Adipocyte (in vitro differentiated cells): ENCODE measurements at regions not wholly inside any gene's neighbourhood (a gene's known extent, or its start where the extent isn't known, plus 50 kb on each side); places are given as distances from the start of the nearest gene placed in this dataset.
"Not testable (repeated sequence)": the region's sequence is repeated elsewhere in the genome, so short reads cannot be mapped to it uniquely, and the experiment has no call there.

Source experiments
- DNase-seq: peaks from one replicate; pipeline ENCODE4 v3.0.0-alpha.2; 2015; ENCODE audit warnings: low read depth
- H3K27me3 ChIP-seq: replicated peaks from 2 replicates; pipeline ENCODE4 v1.7.0; 2013; ENCODE audit warnings: mild to moderate bottlenecking, low read length, moderate library complexity; ENCODE audit not compliant: control insufficient read depth, insufficient read depth
- H3K36me3 ChIP-seq: 2 replicates; pipeline ENCODE4 v1.7.0; 2013; ENCODE audit warnings: low read length, mild to moderate bottlenecking, moderate library complexity; ENCODE audit not compliant: control insufficient read depth, insufficient read depth, severe bottlenecking
- H3K4me1 ChIP-seq: 2 replicates; pipeline ENCODE4 v1.7.0; 2013; ENCODE audit warnings: mild to moderate bottlenecking, low read length, moderate library complexity; ENCODE audit not compliant: control insufficient read depth, insufficient read depth
- H3K4me3 ChIP-seq: 2 replicates; pipeline ENCODE4 v1.7.0; 2013; ENCODE audit warnings: mild to moderate bottlenecking, low read length, moderate library complexity
- H3K9ac ChIP-seq: 2 replicates; pipeline ENCODE4 v1.7.0; 2013; ENCODE audit warnings: mild to moderate bottlenecking, low read length, moderate library complexity
- H3K9me3 ChIP-seq: 2 replicates; pipeline ENCODE4 v1.7.0; 2013; ENCODE audit warnings: mild to moderate bottlenecking, low read length, moderate library complexity; ENCODE audit not compliant: control insufficient read depth

- Histone ChIP-seq H3K9me3 (no peaks in the 10 kb centered on the region), H3K4me3 (no peak overlapping the region), H3K9ac (no peak overlapping the region), H3K36me3 (no peaks in the 10 kb centered on the region), H3K4me1 (no peaks in the 10 kb centered on the region), H3K27me3 (no peaks in the 10 kb centered on the region)
- peak; percentile 44 for DNase-seq
Measured at GRCh38 chr13:30520571-30520970, 54.8 kb upstream of the HMGB1 start.

DNA sequence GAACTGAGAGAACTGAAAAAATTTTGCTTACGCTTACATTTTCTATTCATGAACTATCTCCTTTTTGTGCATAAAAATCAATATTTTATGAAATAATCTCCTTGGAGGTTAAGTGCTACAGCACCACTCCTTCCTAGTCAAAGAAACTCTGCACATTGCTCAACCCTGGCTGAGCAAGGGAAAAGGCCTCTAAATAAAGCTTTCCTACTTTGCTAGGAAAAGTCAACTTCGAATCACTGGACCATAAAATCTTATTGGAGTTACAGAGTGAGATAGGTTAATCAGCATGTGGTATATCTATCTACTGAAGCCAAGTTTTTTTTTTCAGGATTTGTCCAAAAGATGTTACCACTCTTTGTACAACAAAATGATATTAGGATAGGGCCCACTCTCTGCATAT lies 57.5 kb upstream of the HMGB1 start:
- H3K4me1 ChIP-seq = peaks cover 6% of the 10 kb centered on the region
- H3K4me3 ChIP-seq = no peak overlapping the region
- DNase-seq = no peak
- H3K27me3 ChIP-seq = no peaks in the 10 kb centered on the region
- no peaks in the 10 kb centered on the region for H3K9me3 ChIP-seq
- no peaks in the 10 kb centered on the region for H3K36me3 ChIP-seq
- no peak overlapping the region for H3K9ac ChIP-seq

DNA sequence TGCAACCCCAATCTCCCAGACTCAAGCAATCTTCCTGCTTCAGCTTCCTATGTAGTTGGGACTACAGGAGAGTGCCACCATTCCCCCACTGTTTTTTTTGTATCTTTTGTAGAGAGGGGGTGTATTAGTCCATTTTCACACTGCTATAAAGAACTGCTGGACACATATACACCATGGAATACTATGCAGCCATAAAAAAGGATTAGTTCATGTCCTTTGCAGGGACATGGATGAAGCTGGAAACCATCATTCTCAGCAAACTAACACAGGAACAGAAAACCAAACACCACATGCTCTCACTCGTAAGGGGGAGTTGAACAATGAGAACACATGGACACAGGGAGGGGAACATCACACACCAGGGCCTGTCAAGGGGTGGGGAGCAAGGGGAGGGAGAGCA lies 58.1 kb upstream of the HMGB1 start:
- not testable (repeated sequence) for H3K4me1 ChIP-seq, H3K9ac ChIP-seq, DNase-seq, H3K9me3 ChIP-seq, H3K27me3 ChIP-seq, H3K4me3 ChIP-seq, H3K36me3 ChIP-seq

DNA sequence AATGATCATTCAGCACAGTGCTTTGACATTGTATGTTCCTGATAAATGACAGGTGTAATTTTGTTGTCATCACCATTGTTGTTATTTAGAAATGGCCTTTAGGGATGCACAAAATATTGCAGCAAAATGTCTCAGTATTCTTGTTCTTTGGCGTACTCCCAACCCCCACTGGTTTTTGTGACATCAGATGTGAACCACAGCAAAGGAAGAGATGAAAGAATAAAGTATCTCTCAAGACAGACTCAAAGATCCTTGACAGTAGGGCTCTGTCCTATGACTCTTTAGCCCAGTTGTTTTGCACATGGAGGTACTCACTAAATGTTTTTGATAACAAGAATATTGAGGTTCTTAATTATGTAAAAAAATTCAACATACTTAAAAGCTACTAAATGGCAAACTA lies 59.5 kb upstream of the HMGB1 start:
- DNase-seq, H3K36me3 ChIP-seq, H3K4me1 ChIP-seq, H3K4me3 ChIP-seq, H3K9me3 ChIP-seq, H3K27me3 ChIP-seq, H3K9ac ChIP-seq: not testable (repeated sequence)

GRCh38 chr13:30526612-30527495 lies 61.1 kb upstream of the HMGB1 start:
- H3K9me3 ChIP-seq = no peaks in the 10 kb centered on the region
- H3K4me1 ChIP-seq = peaks cover 9% of the 10 kb centered on the region
- DNase-seq = no peak
- H3K27me3 ChIP-seq = no peaks in the 10 kb centered on the region
- no peak overlapping the region for H3K9ac ChIP-seq
- H3K4me3 ChIP-seq = peak overlapping the region; percentile 9
- H3K36me3 ChIP-seq = no peaks in the 10 kb centered on the region

DNA sequence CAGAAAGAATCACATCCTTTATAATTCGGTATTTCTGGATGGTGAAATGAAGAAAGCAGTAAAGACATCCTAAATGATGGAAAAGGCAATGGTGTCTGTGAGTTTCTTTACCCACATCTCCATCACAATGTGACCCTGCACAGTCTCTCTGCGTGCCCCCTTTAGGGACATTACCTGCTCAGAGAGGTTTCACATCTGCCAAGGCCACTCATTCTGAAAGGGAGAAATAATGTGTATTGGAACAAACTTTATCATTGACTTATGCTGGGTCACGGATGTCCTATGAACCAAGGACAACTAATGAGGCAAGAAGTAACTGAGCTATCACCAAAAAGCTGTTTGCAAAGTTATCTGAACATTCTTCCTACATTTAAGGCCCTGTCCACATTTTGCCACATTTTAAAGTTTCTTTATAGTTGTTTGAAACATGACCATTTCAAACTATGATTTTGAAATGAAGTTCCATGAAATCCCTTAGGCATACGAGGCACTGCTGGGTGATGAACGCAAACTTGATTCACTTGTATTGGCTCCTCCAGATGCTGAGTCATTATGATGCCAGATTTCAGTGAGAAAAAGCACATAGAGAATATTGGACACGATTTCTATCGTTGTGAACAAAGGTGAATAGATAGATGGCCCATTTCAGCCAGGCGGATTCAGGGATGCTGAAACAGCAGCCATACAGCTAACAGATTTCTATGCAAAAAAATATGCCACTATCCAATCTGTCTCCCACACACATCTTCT lies 63.5 kb upstream of the HMGB1 start:
- Histone ChIP-seq H3K9ac (no peak overlapping the region), H3K9me3 (no peaks in the 10 kb centered on the region), H3K4me3 (no peak overlapping the region), H3K27me3 (no peaks in the 10 kb centered on the region), H3K4me1 (peaks cover 9% of the 10 kb centered on the region), H3K36me3 (no peaks in the 10 kb centered on the region)
- no peak for DNase-seq

GRCh38 chr13:30535046-30535445 lies 69.3 kb upstream of the HMGB1 start:
- no peaks in the 10 kb centered on the region for H3K4me1 ChIP-seq
- H3K9me3 ChIP-seq = no peaks in the 10 kb centered on the region
- no peak for DNase-seq
- H3K27me3 ChIP-seq = no peaks in the 10 kb centered on the region
- no peak overlapping the region for H3K4me3 ChIP-seq
- H3K36me3 ChIP-seq = no peaks in the 10 kb centered on the region
- H3K9ac ChIP-seq = no peak overlapping the region

DNA sequence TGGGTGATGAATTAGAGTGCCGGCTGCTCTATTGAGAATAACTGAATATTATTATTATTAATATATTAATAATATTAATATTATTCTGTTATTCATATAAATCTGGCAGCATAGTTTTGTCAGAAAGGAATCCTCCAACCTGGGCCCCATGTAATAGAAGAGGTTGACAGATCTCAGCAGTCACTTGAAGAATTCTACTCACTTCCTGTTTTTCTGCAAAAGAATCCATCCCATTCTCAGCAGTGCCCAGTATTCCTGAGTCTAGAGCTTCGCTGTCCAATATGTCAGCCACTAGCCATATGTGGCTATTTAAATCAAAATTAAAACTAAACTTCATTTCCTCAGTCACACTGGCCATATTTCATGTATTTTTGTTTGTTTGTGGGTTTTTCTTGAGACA lies 72.4 kb upstream of the USPL1 start:
- no peak for DNase-seq
- Histone ChIP-seq H3K9ac (no peak overlapping the region), H3K36me3 (no peaks in the 10 kb centered on the region), H3K4me3 (no peak overlapping the region), H3K9me3 (no peaks in the 10 kb centered on the region), H3K4me1 (no peaks in the 10 kb centered on the region), H3K27me3 (no peaks in the 10 kb centered on the region)

GRCh38 chr13:30548046-30548445 lies 69.7 kb upstream of the USPL1 start:
- DNase-seq, H3K27me3 ChIP-seq, H3K36me3 ChIP-seq, H3K4me3 ChIP-seq, H3K9ac ChIP-seq, H3K9me3 ChIP-seq, H3K4me1 ChIP-seq: not testable (repeated sequence)

DNA sequence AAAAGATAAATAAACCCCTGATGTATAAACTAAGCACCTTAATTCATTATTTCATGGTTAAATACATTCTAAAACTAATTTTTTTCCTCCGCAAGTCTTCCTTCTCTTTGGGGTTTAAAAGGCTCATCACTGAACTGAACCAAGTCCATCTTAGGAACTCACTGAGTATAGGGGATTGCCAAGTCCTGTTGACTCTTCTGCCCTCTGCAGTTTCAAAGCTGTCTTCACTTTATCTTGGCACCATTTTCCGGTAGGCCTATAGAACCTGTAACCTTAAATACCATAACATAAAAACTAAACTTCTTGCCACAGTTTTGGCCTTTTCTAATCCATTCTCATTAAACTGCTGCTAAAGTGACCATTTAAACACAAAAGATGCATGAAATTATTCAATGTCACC lies 66.5 kb upstream of the USPL1 start:
- Histone ChIP-seq H3K9ac (no peak overlapping the region), H3K9me3 (no peaks in the 10 kb centered on the region), H3K36me3 (no peaks in the 10 kb centered on the region), H3K4me1 (peaks cover 3% of the 10 kb centered on the region), H3K4me3 (no peak overlapping the region), H3K27me3 (no peaks in the 10 kb centered on the region)
- peak; percentile 26 for DNase-seq

DNA sequence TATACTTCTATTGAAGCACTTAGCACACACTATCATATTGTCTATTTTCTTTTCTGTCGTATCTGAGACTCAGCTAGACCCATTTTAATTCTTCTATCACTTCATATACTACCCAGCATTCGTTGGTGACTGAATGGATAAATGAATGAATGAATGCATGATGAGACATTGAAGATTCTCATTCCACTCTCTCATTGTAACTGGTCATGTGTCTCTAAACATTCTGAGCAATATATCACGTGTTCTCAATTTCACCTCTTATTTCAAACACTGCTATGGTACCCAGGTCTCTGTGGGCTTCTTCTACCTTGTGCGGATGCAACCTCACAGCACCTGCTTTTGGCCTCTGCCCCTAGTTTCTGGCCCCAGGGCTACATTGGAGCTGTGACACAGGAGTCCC lies 65.2 kb upstream of the USPL1 start:
- no peak overlapping the region for H3K9ac ChIP-seq
- peaks cover 3% of the 10 kb centered on the region for H3K4me1 ChIP-seq
- H3K36me3 ChIP-seq = no peaks in the 10 kb centered on the region
- no peak overlapping the region for H3K4me3 ChIP-seq
- no peaks in the 10 kb centered on the region for H3K9me3 ChIP-seq
- DNase-seq = no peak
- no peaks in the 10 kb centered on the region for H3K27me3 ChIP-seq
